Testis (tissue), 2 donors: ENCODE measurements at regions not wholly inside any gene's neighbourhood (a gene's known extent, or its start where the extent isn't known, plus 50 kb on each side); places are given as distances from the start of the nearest gene placed in this dataset.

Experiments used
- DNase-seq: peaks from one replicate; pipeline ENCODE4 v3.0.0-alpha.2; 2019
- H3K27ac ChIP-seq, 2 donors: fragments of 200-600 bp; sonication (generic); one replicate each; pipeline ENCODE4 v1.5.1; 2019
- H3K27me3 ChIP-seq: fragments of 200-600 bp; sonication (generic); one replicate; pipeline ENCODE4 v1.5.1; 2019
- H3K36me3 ChIP-seq: fragments of 200-600 bp; sonication (generic); one replicate; pipeline ENCODE4 v1.5.1; 2017; ENCODE audit warnings: low read depth; ENCODE audit errors: missing control alignments
- H3K4me1 ChIP-seq: fragments of 200-600 bp; sonication (generic); one replicate; pipeline ENCODE4 v1.5.1; 2019
- H3K4me3 ChIP-seq, 2 donors: fragments of 200-600 bp; sonication (generic); one replicate each; pipeline ENCODE4 v1.5.1; 2017 to 2019
- H3K9me3 ChIP-seq: fragments of 200-600 bp; sonication (generic); one replicate; pipeline ENCODE4 v1.5.1; 2017
- POLR2A ChIP-seq: fragments of 450-650 bp; IDR thresholded peaks from one replicate; pipeline ENCODE4 v1.6.1; 2017; ENCODE audit warnings: antibody characterized with exemption, mild to moderate bottlenecking, moderate library complexity
- WGBS, 2 donors: methylation state at CpG; one replicate each; pipeline ENCODE4 v1.1.5; 2018; 5-methylcytosine and 5-hydroxymethylcytosine counted together
- intact Hi-C: fragments of 100-400 bp; cut with DNase I; formaldehyde crosslinking; loops from one replicate; pipeline ENCODE4 v1.15.1; 2023; ENCODE audit warnings: low total_unique reads
- TF ChIP-seq, protein P1 (sequence below), 3 experiments: fragments of 450-650 bp in 2 of 3; fragments of 200-600 bp in 1 of 3; sonication (generic) in 1 of 3; IDR thresholded peaks; one replicate each; pipeline ENCODE4 v1.5.1; 2016 to 2019; ENCODE audit warnings: antibody characterized with exemption in 3 of 3, mild to moderate bottlenecking in 2 of 3, moderate library complexity in 1 of 3

DNA sequence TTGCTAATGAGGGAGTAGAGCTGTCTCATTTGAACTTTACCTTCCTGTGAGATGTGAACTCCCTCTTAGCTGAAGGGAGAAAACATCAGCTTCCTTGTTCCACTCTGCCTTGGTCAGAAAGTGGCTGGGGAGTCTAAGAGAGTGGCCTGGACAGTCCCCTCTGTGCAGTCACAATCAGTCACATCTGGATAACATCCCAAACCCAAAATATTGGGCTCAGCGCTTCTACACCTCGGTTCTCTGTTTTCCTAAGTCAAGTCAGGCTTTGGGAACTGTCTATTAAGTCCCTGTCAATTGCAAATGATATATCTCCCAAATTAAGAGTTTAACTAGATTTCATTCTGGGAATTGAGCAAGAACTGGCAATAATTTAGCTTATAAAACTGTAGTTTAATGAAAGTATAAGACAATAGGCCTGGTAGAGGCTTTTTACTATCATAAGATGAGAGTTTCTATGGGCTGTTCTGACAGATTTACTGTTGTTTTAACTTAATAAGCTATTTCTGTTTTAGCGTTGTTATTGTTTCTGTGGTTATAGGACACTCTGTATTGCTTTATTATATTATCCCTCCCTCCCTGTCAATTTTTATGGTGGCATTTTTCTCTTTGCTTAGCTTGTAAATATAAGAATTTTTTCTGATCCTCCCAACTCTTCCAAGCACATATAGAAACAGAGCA, 135.1 kb upstream of the LHCGR start:
- H3K4me1 ChIP-seq: no peaks in the 10 kb centered on the region
- H3K27ac ChIP-seq: no peak overlapping the region
- intact Hi-C loops: no loop called here
- H3K4me3 ChIP-seq: no peak overlapping the region
- 69 to 76% methylated on average over 3 of the region's 3 CpGs for WGBS, 2 donors
- H3K27me3 ChIP-seq: no peaks in the 10 kb centered on the region
- no peak for DNase-seq
- TF ChIP-seq POLR2A: no peak
- TF ChIP-seq, protein P1, sequence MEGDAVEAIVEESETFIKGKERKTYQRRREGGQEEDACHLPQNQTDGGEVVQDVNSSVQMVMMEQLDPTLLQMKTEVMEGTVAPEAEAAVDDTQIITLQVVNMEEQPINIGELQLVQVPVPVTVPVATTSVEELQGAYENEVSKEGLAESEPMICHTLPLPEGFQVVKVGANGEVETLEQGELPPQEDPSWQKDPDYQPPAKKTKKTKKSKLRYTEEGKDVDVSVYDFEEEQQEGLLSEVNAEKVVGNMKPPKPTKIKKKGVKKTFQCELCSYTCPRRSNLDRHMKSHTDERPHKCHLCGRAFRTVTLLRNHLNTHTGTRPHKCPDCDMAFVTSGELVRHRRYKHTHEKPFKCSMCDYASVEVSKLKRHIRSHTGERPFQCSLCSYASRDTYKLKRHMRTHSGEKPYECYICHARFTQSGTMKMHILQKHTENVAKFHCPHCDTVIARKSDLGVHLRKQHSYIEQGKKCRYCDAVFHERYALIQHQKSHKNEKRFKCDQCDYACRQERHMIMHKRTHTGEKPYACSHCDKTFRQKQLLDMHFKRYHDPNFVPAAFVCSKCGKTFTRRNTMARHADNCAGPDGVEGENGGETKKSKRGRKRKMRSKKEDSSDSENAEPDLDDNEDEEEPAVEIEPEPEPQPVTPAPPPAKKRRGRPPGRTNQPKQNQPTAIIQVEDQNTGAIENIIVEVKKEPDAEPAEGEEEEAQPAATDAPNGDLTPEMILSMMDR (IDR thresholded peaks at IDR 0.05): no peak
- H3K9me3 ChIP-seq: no peaks in the 10 kb centered on the region
- H3K36me3 ChIP-seq: no peaks in the 10 kb centered on the region

DNA sequence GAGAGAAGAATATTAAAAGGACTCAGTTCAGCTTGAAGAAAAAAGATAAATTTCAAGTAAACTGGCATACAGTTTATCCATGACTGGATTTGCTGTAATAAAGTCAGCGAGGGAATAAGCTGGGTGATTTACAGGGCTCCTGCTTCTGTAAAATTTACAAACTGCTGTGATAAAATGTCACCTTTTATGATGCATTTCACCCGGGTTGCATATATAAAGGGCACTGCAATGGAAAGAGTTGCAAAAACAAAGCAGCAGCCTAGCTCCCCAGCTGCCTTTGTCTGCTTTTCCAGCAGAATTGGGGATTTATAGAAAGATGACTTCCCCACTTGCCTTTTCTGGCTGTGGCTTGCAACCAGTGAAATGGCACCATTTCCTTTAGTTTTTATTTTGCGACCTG, 132.5 kb upstream of the LHCGR start:
- TF ChIP-seq POLR2A: no peak
- TF ChIP-seq, protein P1 (IDR thresholded peaks at IDR 0.05): no peak

GRCh38 chr2:48886919-48887318, 131.4 kb upstream of the LHCGR start:
- Histone ChIP-seq H3K4me3 (no peak overlapping the region), H3K27ac (no peak overlapping the region), H3K27me3 (no peaks in the 10 kb centered on the region), H3K9me3 (no peaks in the 10 kb centered on the region), H3K36me3 (no peaks in the 10 kb centered on the region), H3K4me1 (no peaks in the 10 kb centered on the region)
- intact Hi-C loops: no loop called here
- DNase-seq: no peak
- WGBS, 2 donors: 90 to 93% methylated on average over 3 of the region's 3 CpGs
- TF ChIP-seq, protein P1 (IDR thresholded peaks at IDR 0.05): no peak
- TF ChIP-seq POLR2A: no peak

More for the DNA sequence above, 132.5 kb upstream of the LHCGR start:
- no peak overlapping the region for H3K27ac ChIP-seq
- no peaks in the 10 kb centered on the region for H3K27me3 ChIP-seq
- no peak for DNase-seq
- H3K36me3 ChIP-seq: no peaks in the 10 kb centered on the region
- 50 to 54% methylated on average over 3 of the region's 3 CpGs for WGBS, 2 donors
- no peaks in the 10 kb centered on the region for H3K9me3 ChIP-seq
- H3K4me1 ChIP-seq: no peaks in the 10 kb centered on the region
- no peak overlapping the region for H3K4me3 ChIP-seq
- intact Hi-C loops: no loop called here

- no peaks in the 10 kb centered on the region for H3K27me3 ChIP-seq
- 85 to 95% methylated on average over 1 of the region's 1 CpG for WGBS, 2 donors
- H3K4me3 ChIP-seq: no peak overlapping the region
- no peaks in the 10 kb centered on the region for H3K36me3 ChIP-seq
- H3K27ac ChIP-seq: no peak overlapping the region
- intact Hi-C loops: no loop called here
- TF ChIP-seq, protein P1 (IDR thresholded peaks at IDR 0.05): no peak
- no peak for TF ChIP-seq POLR2A
- H3K9me3 ChIP-seq: no peaks in the 10 kb centered on the region
- H3K4me1 ChIP-seq: no peaks in the 10 kb centered on the region
- DNase-seq: no peak
Measured at GRCh38 chr2:48885841-48886240, 130.3 kb upstream of the LHCGR start.

GRCh38 chr2:48883661-48884060, 128.1 kb upstream of the LHCGR start:
- H3K4me1 ChIP-seq: no peaks in the 10 kb centered on the region
- H3K36me3 ChIP-seq: no peaks in the 10 kb centered on the region
- WGBS, 2 donors: 84 to 90% methylated on average over 6 of the region's 6 CpGs
- intact Hi-C loops: no loop called here
- H3K27me3 ChIP-seq: no peaks in the 10 kb centered on the region
- no peak for DNase-seq
- H3K27ac ChIP-seq: no peak overlapping the region
- H3K9me3 ChIP-seq: no peaks in the 10 kb centered on the region
- no peak overlapping the region for H3K4me3 ChIP-seq
- TF ChIP-seq, protein P1 (IDR thresholded peaks at IDR 0.05): no peak
- TF ChIP-seq POLR2A: no peak
